ENCODE measurements at regions not wholly inside any gene's neighbourhood (a gene's known extent, or its start where the extent isn't known, plus 50 kb on each side); places are given as distances from the start of the nearest gene placed in this dataset.

GRCh38 chr6:99073223-99073622 lies 125.5 kb upstream of the FBXL4 start:
- no peak for DNase-seq (ENCODE audit: low read depth, low spot score)

GRCh38 chr6:99066044-99066443 lies 118.3 kb upstream of the FBXL4 start:
- DNase-seq (ENCODE audit: low read depth, low spot score), result no peak

GRCh38 chr6:99064834-99065233 lies 117.1 kb upstream of the FBXL4 start:
- no peak for DNase-seq (ENCODE audit: low read depth, low spot score)

- no peak for DNase-seq (ENCODE audit: low read depth, low spot score)
Observed at GRCh38 chr6:99036672-99037071, 88.9 kb upstream of the FBXL4 start.

DNA sequence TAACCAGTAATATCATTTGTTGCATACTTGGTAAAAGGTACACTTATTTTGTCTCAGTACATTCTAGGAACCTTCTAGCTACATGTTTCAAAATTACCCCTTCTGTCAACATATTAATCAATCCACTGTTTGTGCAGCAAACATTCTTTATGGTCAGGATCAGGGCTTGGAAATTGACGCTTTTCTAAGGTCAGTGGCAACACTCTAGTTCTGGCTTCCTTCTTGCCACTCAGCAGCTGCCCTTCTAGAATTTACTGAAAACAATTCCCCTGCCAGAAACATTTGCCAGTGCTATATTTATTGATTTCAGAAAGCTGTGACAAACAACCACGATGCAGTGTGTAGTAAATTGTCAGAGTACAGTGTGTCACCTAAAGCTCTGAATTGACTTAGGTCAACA lies 84.7 kb upstream of the FBXL4 start:
- no peak for DNase-seq (ENCODE audit: low read depth, low spot score)

DNA sequence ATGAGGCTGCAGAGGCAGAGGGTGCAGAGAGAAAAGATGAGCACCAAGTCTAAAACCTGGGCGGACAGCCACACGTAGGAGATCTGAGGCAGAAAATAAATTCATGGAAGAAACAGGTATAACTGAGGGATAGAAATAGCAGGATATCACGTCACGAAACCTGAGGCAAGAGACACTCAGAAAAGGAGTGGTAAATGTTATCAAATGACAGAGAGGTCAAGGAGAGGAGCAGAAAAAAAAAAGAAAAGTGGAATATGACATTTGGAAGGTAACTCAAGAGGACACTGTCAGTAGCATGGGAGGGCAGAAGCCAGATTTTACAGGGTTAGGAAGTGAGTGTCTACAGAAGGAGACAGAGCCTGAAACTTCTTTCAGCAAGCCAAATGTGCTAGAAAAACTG lies 84.2 kb upstream of the FBXL4 start:
- DNase-seq (ENCODE audit: low read depth, low spot score), result no peak

GRCh38 chr6:99030915-99031314 lies 83.2 kb upstream of the FBXL4 start:
- DNase-seq (ENCODE audit: low read depth, low spot score), result no peak

DNA sequence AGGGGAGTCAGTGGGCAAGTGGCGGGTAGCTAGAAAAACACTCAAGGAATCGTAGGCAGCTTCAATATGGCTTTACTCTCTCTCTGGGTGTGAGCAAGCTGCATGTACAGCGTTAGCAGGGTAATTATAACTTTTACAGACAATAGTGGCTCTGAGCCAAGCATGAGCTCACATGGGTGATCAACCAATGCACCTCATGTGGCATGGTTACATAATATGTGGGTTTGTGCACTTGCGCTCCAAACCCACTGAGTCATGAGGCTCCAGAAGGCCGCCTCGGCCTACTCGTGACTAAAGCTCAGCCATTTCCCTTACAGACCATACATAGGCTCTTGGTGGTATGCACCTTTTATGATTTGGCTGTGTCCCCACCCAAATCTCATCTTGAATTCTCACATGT lies 78.4 kb upstream of the FBXL4 start:
- DNase-seq (ENCODE audit: low read depth, low spot score), result no peak

DNA sequence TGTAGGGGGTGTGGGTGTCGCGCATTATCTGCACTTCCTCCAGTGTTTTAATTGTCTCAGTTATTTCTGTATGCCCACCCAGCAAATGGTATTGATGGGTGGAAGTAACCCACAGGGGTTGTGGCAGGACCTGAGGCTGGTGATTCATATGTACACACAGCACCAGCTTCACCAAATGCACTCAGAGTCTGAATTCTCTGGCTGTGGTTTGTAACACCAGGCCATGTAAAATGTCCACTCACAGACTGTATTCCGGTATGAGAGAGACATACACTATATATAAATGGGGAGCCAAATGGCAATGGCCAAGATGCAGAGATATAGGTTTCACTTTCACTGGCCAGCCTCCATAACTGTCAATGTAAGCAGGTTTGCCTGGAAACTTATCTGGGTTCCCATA lies 76.3 kb upstream of the FBXL4 start:
- DNase-seq (ENCODE audit: low read depth, low spot score), result no peak

DNA sequence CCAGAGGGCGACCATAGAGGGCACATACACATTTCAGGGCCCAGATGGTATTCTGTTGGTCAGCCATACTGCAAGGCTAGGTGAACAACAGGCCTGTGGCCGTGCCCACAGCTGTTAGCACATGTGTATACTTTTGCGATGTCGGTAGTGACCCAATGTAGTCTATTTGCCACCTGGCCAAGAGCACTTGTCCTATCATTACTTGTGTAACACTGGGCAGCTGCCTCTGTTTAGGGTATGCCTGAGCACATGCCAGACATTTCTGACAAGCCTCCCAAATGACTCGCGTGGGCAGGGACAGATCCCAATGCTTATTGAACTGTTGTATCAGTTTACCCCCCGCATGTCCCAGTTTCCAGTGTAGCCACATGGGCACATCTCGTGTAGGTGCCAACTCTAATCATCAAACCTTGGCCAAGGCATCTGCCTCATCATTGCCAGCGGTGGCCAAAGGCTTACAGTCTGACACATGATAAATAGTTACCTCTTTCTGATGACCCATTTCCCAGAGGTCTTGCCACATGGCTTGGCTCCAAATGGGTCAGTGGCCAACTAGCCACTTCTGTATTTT lies 74.4 kb upstream of the FBXL4 start:
- no peak for DNase-seq (ENCODE audit: low read depth, low spot score)

DNA sequence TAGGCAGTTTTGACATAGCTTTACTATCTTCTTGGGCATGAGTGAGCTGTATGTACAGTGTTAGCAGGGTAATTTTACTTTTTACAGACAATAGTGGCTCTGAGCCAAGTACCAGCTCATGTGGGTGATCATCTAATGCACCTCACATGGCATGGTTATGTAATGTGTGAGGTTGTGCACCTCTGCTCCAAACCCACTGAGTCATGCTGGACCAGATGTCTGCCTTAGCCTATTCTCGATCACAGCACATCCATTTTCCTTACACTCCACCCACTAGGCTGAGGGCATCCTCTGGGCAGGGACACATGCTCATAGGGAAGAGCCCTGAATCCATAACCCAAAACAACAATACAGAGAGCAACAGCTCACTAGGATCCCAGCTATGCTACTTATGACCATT lies 71.6 kb upstream of the FBXL4 start:
- DNase-seq (ENCODE audit: low read depth, low spot score), result no peak

DNA sequence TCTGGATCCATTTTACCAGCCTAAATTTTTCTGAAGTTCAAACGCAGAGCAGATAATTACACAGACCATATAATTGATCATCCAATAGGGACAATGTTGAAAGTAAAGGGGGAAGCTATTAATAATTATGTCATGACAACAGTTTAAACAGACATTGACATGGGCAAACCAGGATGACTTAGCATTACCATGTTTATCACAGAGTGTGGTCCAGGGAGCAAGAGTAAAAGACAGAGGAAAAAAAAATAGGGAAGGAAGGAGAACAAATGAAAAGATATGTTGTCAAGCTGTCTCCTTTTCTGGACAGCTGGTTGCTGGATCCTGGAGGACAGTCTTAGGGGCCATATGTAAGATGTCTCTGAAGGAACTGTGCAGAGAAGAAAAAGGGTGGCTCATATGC lies 69.4 kb upstream of the FBXL4 start:
- DNase-seq (ENCODE audit: low read depth, low spot score), result no peak

- DNase-seq (ENCODE audit: low read depth, low spot score), result no peak
Observed at GRCh38 chr6:99016355-99016754, 68.6 kb upstream of the FBXL4 start.

GRCh38 chr6:99014061-99014460 lies 66.3 kb upstream of the FBXL4 start:
- DNase-seq (ENCODE audit: low read depth, low spot score), result no peak

GRCh38 chr6:99013661-99014060 lies 65.9 kb upstream of the FBXL4 start:
- DNase-seq (ENCODE audit: low read depth, low spot score), result no peak

GRCh38 chr6:99013145-99013544 lies 65.4 kb upstream of the FBXL4 start:
- DNase-seq (ENCODE audit: low read depth, low spot score), result peak; percentile 57

DNA sequence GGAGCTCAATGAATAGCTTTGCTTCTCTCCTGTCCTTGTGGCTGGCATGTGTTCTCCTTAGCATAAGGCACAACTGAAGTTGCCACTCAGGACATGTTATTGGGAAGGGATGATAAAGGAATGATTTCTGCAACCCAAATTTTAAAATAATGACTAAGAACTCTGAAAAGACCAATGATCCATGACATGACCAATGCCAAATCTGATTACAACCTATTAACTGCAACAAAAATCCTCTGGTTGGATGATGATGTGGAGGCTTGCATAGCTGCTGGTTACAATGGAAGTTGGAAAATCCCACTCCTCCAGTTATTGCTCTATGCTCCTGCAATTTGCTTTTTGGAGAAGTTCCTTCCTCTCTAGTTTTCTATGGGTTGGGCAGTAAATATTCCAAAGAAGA lies 63.4 kb upstream of the FBXL4 start:
- no peak for DNase-seq (ENCODE audit: low read depth, low spot score)

DNA sequence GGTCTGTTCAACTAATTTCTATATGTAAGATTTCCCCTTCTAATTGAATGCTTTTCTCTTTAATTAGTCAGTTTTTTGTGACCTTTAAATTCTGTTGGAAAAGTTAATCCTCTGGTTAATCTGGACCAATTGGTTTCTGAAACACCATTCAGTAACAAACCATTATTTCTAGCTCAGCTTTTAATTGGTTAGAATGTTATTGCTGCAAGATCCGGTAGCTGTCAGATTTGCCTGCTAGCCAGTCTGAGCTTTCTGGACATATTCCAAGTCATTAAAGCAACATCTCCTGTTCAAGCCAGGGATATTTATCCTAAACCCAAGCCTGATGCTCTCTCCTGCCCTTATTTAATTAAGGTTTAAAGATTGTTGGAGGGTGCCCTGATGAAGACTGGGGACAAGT lies 55.1 kb upstream of the FBXL4 start:
- DNase-seq (ENCODE audit: low read depth, low spot score), result no peak

GRCh38 chr6:98998103-98998502 lies 50.4 kb upstream of the FBXL4 start:
- no peak for DNase-seq (ENCODE audit: low read depth, low spot score)
